ENCODE measurements at regions not wholly inside any gene's neighbourhood (a gene's known extent, or its start where the extent isn't known, plus 50 kb on each side); places are given as distances from the start of the nearest gene placed in this dataset.
A peak's percentile ranks its signal among the peaks of the same experiment; 100 is the strongest.
"Not testable (repeated sequence)": the region's sequence is repeated elsewhere in the genome, so short reads cannot be mapped to it uniquely, and the experiment has no call there.

- DNase-seq (ENCODE audit: low read depth in 2 of 2), result no peak
Observed at GRCh38 chr6:106800379-106800778, 171.0 kb downstream of the QRSL1 start.

- DNase-seq (ENCODE audit: low read depth in 2 of 2), result no peak
Observed at GRCh38 chr6:106799031-106799894, 169.9 kb downstream of the QRSL1 start.

- no peak for DNase-seq (ENCODE audit: low read depth in 2 of 2)
Observed at GRCh38 chr6:106797186-106797585, 167.8 kb downstream of the QRSL1 start.

- DNase-seq (ENCODE audit: low read depth in 2 of 2), result no peak
Observed at GRCh38 chr6:106796781-106797180, 167.4 kb downstream of the QRSL1 start.

GRCh38 chr6:106794129-106794528, 164.8 kb downstream of the QRSL1 start:
- no peak for DNase-seq (ENCODE audit: low read depth in 2 of 2)

GRCh38 chr6:106792536-106793236, 163.3 kb downstream of the QRSL1 start:
- DNase-seq (ENCODE audit: low read depth in 2 of 2), result no peak

- DNase-seq (ENCODE audit: low read depth in 2 of 2), result no peak
Observed at GRCh38 chr6:106790935-106791334, 161.6 kb downstream of the QRSL1 start.

GRCh38 chr6:106790149-106790770, 160.9 kb downstream of the QRSL1 start:
- DNase-seq (ENCODE audit: low read depth in 2 of 2), result no peak

- DNase-seq (ENCODE audit: low read depth in 2 of 2), result no peak
Observed at GRCh38 chr6:106789428-106790148, 160.2 kb downstream of the QRSL1 start.

GRCh38 chr6:106788761-106789160, 159.4 kb downstream of the QRSL1 start:
- DNase-seq (ENCODE audit: low read depth in 2 of 2), result no peak

GRCh38 chr6:106787327-106788196, 158.2 kb downstream of the QRSL1 start:
- no peak for DNase-seq (ENCODE audit: low read depth in 2 of 2)

GRCh38 chr6:106785298-106785697, 155.9 kb downstream of the QRSL1 start:
- no peak for DNase-seq (ENCODE audit: low read depth in 2 of 2)

- DNase-seq (ENCODE audit: low read depth in 2 of 2), result no peak
Observed at GRCh38 chr6:106783640-106784566, 154.5 kb downstream of the QRSL1 start.

- DNase-seq (ENCODE audit: low read depth in 2 of 2), result no peak
Observed at GRCh38 chr6:106782536-106783285, 153.3 kb downstream of the QRSL1 start.

- not testable (repeated sequence) for DNase-seq (ENCODE audit: low read depth in 2 of 2)
Observed at GRCh38 chr6:106779552-106779951, 150.2 kb downstream of the QRSL1 start.

- no peak for DNase-seq (ENCODE audit: low read depth in 2 of 2)
Observed at GRCh38 chr6:106778943-106779342, 149.6 kb downstream of the QRSL1 start.

GRCh38 chr6:106773996-106774629, 144.7 kb downstream of the QRSL1 start:
- peak; percentile 1 to 9 for DNase-seq (ENCODE audit: low read depth in 2 of 2)

- no peak for DNase-seq (ENCODE audit: low read depth in 2 of 2)
Observed at GRCh38 chr6:106773522-106773921, 144.1 kb downstream of the QRSL1 start.
